ENCODE measurements at regions not wholly inside any gene's neighbourhood (a gene's known extent, or its start where the extent isn't known, plus 50 kb on each side); places are given as distances from the start of the nearest gene placed in this dataset.

- no peak for TF ChIP-seq EZH2phosphoT487 (IDR thresholded peaks at IDR 0.05; ENCODE audit: low read length)
- TF ChIP-seq CTCF (IDR thresholded peaks at IDR 0.05; ENCODE audit: low read length) = no peak
- no peak for TF ChIP-seq EZH2 (optimal IDR thresholded peaks at IDR 0.05; ENCODE audit: low read depth, low read length)
- no peaks in the 10 kb centered on the region for H3F3A ChIP-seq (ENCODE audit: insufficient read depth, low read length)
- no peak overlapping the region for H3K9ac ChIP-seq (ENCODE audit: low read length)
- no peaks in the 10 kb centered on the region for H3K79me2 ChIP-seq (ENCODE audit: low read length)
- H3K27me3 ChIP-seq (replicated peaks; ENCODE audit: insufficient read depth, low read length) = no peaks in the 10 kb centered on the region
- no peak overlapping the region for H3K27ac ChIP-seq (ENCODE audit: low read length)
- no peak overlapping the region for H3K4me3 ChIP-seq (ENCODE audit: low read length)
- H3K4me1 ChIP-seq (ENCODE audit: low read length) = no peaks in the 10 kb centered on the region
- no peaks in the 10 kb centered on the region for H3K36me3 ChIP-seq (replicated peaks; ENCODE audit: insufficient read depth, low read length)
- DNase-seq = no peak
- no peaks in the 10 kb centered on the region for H4K20me1 ChIP-seq (ENCODE audit: insufficient read depth, low read length)
- H3K9me3 ChIP-seq (replicated peaks; ENCODE audit: insufficient read depth, low read length) = no peaks in the 10 kb centered on the region
- H3K9me2 ChIP-seq (replicated peaks; ENCODE audit: insufficient read depth, low read length) = no peaks in the 10 kb centered on the region
- H2AFZ ChIP-seq (ENCODE audit: low read length) = no peak overlapping the region
- H3K4me2 ChIP-seq (ENCODE audit: low read depth, low read length) = no peak overlapping the region
Measured at GRCh38 chr1:239483391-239483790, 97.0 kb downstream of the CHRM3 start.

- Histone ChIP-seq H3K79me2 (ENCODE audit: low read length) (no peaks in the 10 kb centered on the region), H3K36me3 (replicated peaks; ENCODE audit: insufficient read depth, low read length) (no peaks in the 10 kb centered on the region), H4K20me1 (ENCODE audit: insufficient read depth, low read length) (no peaks in the 10 kb centered on the region), H3K4me1 (ENCODE audit: low read length) (no peaks in the 10 kb centered on the region), H3F3A (ENCODE audit: insufficient read depth, low read length) (no peaks in the 10 kb centered on the region), H3K9me3 (replicated peaks; ENCODE audit: insufficient read depth, low read length) (no peaks in the 10 kb centered on the region), H3K4me2 (ENCODE audit: low read depth, low read length) (no peak overlapping the region), H3K4me3 (ENCODE audit: low read length) (no peak overlapping the region), H3K9ac (ENCODE audit: low read length) (no peak overlapping the region), H3K27me3 (replicated peaks; ENCODE audit: insufficient read depth, low read length) (no peaks in the 10 kb centered on the region), H3K9me2 (replicated peaks; ENCODE audit: insufficient read depth, low read length) (no peaks in the 10 kb centered on the region), H2AFZ (ENCODE audit: low read length) (no peak overlapping the region), H3K27ac (ENCODE audit: low read length) (no peak overlapping the region)
- DNase-seq = no peak
- TF ChIP-seq EZH2phosphoT487 (IDR thresholded peaks at IDR 0.05; ENCODE audit: low read length) (no peak), CTCF (IDR thresholded peaks at IDR 0.05; ENCODE audit: low read length) (no peak), EZH2 (optimal IDR thresholded peaks at IDR 0.05; ENCODE audit: low read depth, low read length) (no peak)
Measured at GRCh38 chr1:239493811-239494414, 107.5 kb downstream of the CHRM3 start.

- no peaks in the 10 kb centered on the region for H3K9me3 ChIP-seq (replicated peaks; ENCODE audit: insufficient read depth, low read length)
- TF ChIP-seq CTCF (IDR thresholded peaks at IDR 0.05; ENCODE audit: low read length) (no peak), EZH2phosphoT487 (IDR thresholded peaks at IDR 0.05; ENCODE audit: low read length) (no peak), EZH2 (optimal IDR thresholded peaks at IDR 0.05; ENCODE audit: low read depth, low read length) (no peak)
- no peak for DNase-seq
Measured at GRCh38 chr1:239505094-239505493, 118.7 kb downstream of the CHRM3 start.

More at GRCh38 chr1:239505094-239505493, 118.7 kb downstream of the CHRM3 start:
- Histone ChIP-seq H3K27ac (ENCODE audit: low read length) (no peak overlapping the region), H4K20me1 (ENCODE audit: insufficient read depth, low read length) (no peaks in the 10 kb centered on the region), H3K4me2 (ENCODE audit: low read depth, low read length) (no peak overlapping the region), H3K9ac (ENCODE audit: low read length) (no peak overlapping the region), H3K9me2 (replicated peaks; ENCODE audit: insufficient read depth, low read length) (no peaks in the 10 kb centered on the region), H3K79me2 (ENCODE audit: low read length) (no peaks in the 10 kb centered on the region), H3K4me3 (ENCODE audit: low read length) (no peak overlapping the region), H3K4me1 (ENCODE audit: low read length) (no peaks in the 10 kb centered on the region), H3K27me3 (replicated peaks; ENCODE audit: insufficient read depth, low read length) (no peaks in the 10 kb centered on the region), H3K36me3 (replicated peaks; ENCODE audit: insufficient read depth, low read length) (no peaks in the 10 kb centered on the region), H2AFZ (ENCODE audit: low read length) (no peak overlapping the region), H3F3A (ENCODE audit: insufficient read depth, low read length) (no peaks in the 10 kb centered on the region)
